ENCODE measurements at regions not wholly inside any gene's neighbourhood (a gene's known extent, or its start where the extent isn't known, plus 50 kb on each side); places are given as distances from the start of the nearest gene placed in this dataset.

GRCh38 chr16:48918520-48919258, 308.7 kb upstream of the N4BP1 start:
- intact Hi-C loops (cut with micrococcal nuclease; ENCODE audit: unreplicated experiment): no loop called here
- POLR2A ChIA-PET: no interaction called here
- peaks cover 8% of the 10 kb centered on the region for H3K27me3 Mint-ChIP-seq (ENCODE audit: insufficient read depth, unreplicated experiment)
- no peaks in the 10 kb centered on the region for H3K9me3 Mint-ChIP-seq (ENCODE audit: unreplicated experiment)
- no peak overlapping the region for H3K4me3 Mint-ChIP-seq (ENCODE audit: unreplicated experiment)
- TF ChIP-seq, protein P1, sequence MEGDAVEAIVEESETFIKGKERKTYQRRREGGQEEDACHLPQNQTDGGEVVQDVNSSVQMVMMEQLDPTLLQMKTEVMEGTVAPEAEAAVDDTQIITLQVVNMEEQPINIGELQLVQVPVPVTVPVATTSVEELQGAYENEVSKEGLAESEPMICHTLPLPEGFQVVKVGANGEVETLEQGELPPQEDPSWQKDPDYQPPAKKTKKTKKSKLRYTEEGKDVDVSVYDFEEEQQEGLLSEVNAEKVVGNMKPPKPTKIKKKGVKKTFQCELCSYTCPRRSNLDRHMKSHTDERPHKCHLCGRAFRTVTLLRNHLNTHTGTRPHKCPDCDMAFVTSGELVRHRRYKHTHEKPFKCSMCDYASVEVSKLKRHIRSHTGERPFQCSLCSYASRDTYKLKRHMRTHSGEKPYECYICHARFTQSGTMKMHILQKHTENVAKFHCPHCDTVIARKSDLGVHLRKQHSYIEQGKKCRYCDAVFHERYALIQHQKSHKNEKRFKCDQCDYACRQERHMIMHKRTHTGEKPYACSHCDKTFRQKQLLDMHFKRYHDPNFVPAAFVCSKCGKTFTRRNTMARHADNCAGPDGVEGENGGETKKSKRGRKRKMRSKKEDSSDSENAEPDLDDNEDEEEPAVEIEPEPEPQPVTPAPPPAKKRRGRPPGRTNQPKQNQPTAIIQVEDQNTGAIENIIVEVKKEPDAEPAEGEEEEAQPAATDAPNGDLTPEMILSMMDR (IDR thresholded peaks at IDR 0.05; ENCODE audit: insufficient read depth in 1 of 2, low read depth in 1 of 2, low read length in 1 of 2, severe bottlenecking in 1 of 2, unreplicated experiment in 1 of 2): no peak
- peak in 1 of 2 experiments; percentile 19 for DNase-seq
- no peak overlapping the region for H3K4me3 ChIP-seq (ENCODE audit: low read depth, low read length)
- peaks cover 7% of the 10 kb centered on the region for H3K4me1 Mint-ChIP-seq (ENCODE audit: low read depth, unreplicated experiment)
- H3K36me3 Mint-ChIP-seq (ENCODE audit: insufficient read depth, unreplicated experiment): no peaks in the 10 kb centered on the region
- H3K4me1 ChIP-seq: peaks cover 7% of the 10 kb centered on the region; the same call in 1 of the 2 replicates
- no peaks in the 10 kb centered on the region for H3K36me3 ChIP-seq (ENCODE audit: control insufficient read depth, insufficient read depth, low read length)
- CTCF ChIA-PET: no interaction called here
- no peak overlapping the region for H3K27ac Mint-ChIP-seq (ENCODE audit: unreplicated experiment)
- no peaks in the 10 kb centered on the region for H3K9me3 ChIP-seq
- BruUV-seq (replicated peaks): no TSS peak
- H3K27me3 ChIP-seq (replicated peaks; ENCODE audit: control insufficient read depth, insufficient read depth, low read length): no peaks in the 10 kb centered on the region

DNA sequence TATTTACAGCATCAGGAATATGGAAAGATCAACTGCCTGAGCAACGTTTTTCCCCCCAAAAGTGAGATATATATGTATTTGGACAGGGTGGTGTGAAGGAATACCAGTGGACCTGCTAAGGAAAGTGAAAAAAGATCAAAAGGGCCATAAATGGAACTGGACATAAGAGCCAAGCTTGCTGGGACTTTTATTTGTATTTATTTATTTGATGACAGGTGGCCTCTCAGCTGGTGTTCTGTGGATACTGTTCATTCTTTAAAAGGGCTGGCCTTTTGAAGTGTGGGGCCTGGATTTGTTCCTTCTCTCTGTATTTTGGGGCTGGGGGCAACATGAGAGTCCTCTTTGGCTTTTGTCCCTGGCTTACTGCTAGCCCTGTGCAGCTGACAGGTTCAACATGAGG, 306.6 kb upstream of the N4BP1 start:
- DNase-seq: no peak
- no peaks in the 10 kb centered on the region for H3K27me3 ChIP-seq (replicated peaks; ENCODE audit: control insufficient read depth, insufficient read depth, low read length)
- no peaks in the 10 kb centered on the region for H3K36me3 ChIP-seq (ENCODE audit: control insufficient read depth, insufficient read depth, low read length)
- ChIA-PET POLR2A (no interaction called here), CTCF (no interaction called here)
- H3K36me3 Mint-ChIP-seq (ENCODE audit: insufficient read depth, unreplicated experiment): no peaks in the 10 kb centered on the region
- BruUV-seq (replicated peaks): no TSS peak
- TF ChIP-seq, protein P1 (IDR thresholded peaks at IDR 0.05; ENCODE audit: insufficient read depth in 1 of 2, low read depth in 1 of 2, low read length in 1 of 2, severe bottlenecking in 1 of 2, unreplicated experiment in 1 of 2): no peak
- H3K4me3 Mint-ChIP-seq (ENCODE audit: unreplicated experiment): no peak overlapping the region
- H3K9me3 ChIP-seq: no peaks in the 10 kb centered on the region
- no peak overlapping the region for H3K27ac Mint-ChIP-seq (ENCODE audit: unreplicated experiment)
- no peak overlapping the region for H3K4me3 ChIP-seq (ENCODE audit: low read depth, low read length)
- no peaks in the 10 kb centered on the region for H3K9me3 Mint-ChIP-seq (ENCODE audit: unreplicated experiment)
- intact Hi-C loops (cut with micrococcal nuclease; ENCODE audit: unreplicated experiment): no loop called here
- H3K4me1 ChIP-seq: peaks cover 7% of the 10 kb centered on the region; the same call in 1 of the 2 replicates
- H3K27me3 Mint-ChIP-seq (ENCODE audit: insufficient read depth, unreplicated experiment): peaks cover 2% of the 10 kb centered on the region
- H3K4me1 Mint-ChIP-seq (ENCODE audit: low read depth, unreplicated experiment): peaks cover 7% of the 10 kb centered on the region

DNA sequence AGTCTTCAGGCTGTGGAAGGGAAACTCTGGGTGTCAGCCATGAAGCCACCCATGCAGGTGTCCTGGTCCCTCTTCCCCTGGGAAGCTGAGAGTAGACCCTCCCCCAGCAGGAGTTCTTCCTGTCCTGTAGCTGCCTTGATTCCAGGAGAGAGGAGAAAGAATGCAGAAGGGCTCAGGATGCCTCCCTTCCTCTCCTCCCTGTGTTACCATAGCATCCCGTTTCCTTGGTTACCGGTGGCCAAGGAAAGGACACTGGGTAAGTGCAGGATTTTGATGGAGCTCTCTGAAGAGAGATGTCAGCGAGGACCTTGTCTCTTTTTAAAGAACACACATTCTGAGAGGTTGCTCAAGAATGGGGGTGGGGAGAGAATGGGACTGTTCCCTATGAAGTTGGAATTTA, 304.1 kb upstream of the N4BP1 start:
- CTCF ChIA-PET: no interaction called here
- no TSS peak for BruUV-seq (replicated peaks)
- H3K36me3 Mint-ChIP-seq (ENCODE audit: insufficient read depth, unreplicated experiment): no peaks in the 10 kb centered on the region
- H3K27me3 Mint-ChIP-seq (ENCODE audit: insufficient read depth, unreplicated experiment): peaks cover 9% of the 10 kb centered on the region
- DNase-seq: no peak
- H3K9me3 Mint-ChIP-seq (ENCODE audit: unreplicated experiment): no peaks in the 10 kb centered on the region
- peaks cover 7% of the 10 kb centered on the region for H3K4me1 Mint-ChIP-seq (ENCODE audit: low read depth, unreplicated experiment)
- no peak overlapping the region for H3K4me3 Mint-ChIP-seq (ENCODE audit: unreplicated experiment)
- POLR2A ChIA-PET: no interaction called here
- H3K27ac Mint-ChIP-seq (ENCODE audit: unreplicated experiment): no peak overlapping the region
- H3K4me3 ChIP-seq (ENCODE audit: low read depth, low read length): no peak overlapping the region
- H3K27me3 ChIP-seq (replicated peaks; ENCODE audit: control insufficient read depth, insufficient read depth, low read length): no peaks in the 10 kb centered on the region
- H3K36me3 ChIP-seq (ENCODE audit: control insufficient read depth, insufficient read depth, low read length): no peaks in the 10 kb centered on the region
- peaks cover 7% of the 10 kb centered on the region; the same call in 1 of the 2 replicates for H3K4me1 ChIP-seq
- intact Hi-C loops (cut with micrococcal nuclease; ENCODE audit: unreplicated experiment): no loop called here
- TF ChIP-seq, protein P1 (IDR thresholded peaks at IDR 0.05; ENCODE audit: insufficient read depth in 1 of 2, low read depth in 1 of 2, low read length in 1 of 2, severe bottlenecking in 1 of 2, unreplicated experiment in 1 of 2): no peak
- no peaks in the 10 kb centered on the region for H3K9me3 ChIP-seq

Measured in Caco-2 (cell line).